Sigmoid colon (tissue), 6 donors: ENCODE measurements at regions not wholly inside any gene's neighbourhood (a gene's known extent, or its start where the extent isn't known, plus 50 kb on each side); places are given as distances from the start of the nearest gene placed in this dataset.

ENCODE experiments used
- DNase-seq: peaks from one replicate; pipeline ENCODE4 v3.0.0-alpha.2; 2019
- H3K27ac ChIP-seq, 4 donors: fragments of 200-600 bp; sonication (generic); one replicate each; pipeline ENCODE4 v1.5.1; 2016 to 2019; ENCODE audit warnings: mild to moderate bottlenecking in 1 of 4
- H3K27me3 ChIP-seq, 3 donors: fragments of 200-600 bp; sonication (generic); one replicate each; pipeline ENCODE4 v1.5.1; 2019; ENCODE audit warnings: mild to moderate bottlenecking in 1 of 3
- H3K36me3 ChIP-seq, 4 donors: fragments of 200-600 bp; sonication (generic); one replicate each; pipeline ENCODE4 v1.5.1; 2016 to 2019
- H3K4me1 ChIP-seq, 4 donors: fragments of 200-600 bp; sonication (generic); one replicate each; pipeline ENCODE4 v1.5.1; 2017 to 2019
- H3K4me3 ChIP-seq, 4 donors: fragments of 200-600 bp; sonication (generic); one replicate each; pipeline ENCODE4 v1.5.1; 2017 to 2019; ENCODE audit warnings: mild to moderate bottlenecking in 2 of 4, moderate library complexity in 1 of 4
- H3K9me3 ChIP-seq, 4 donors: fragments of 200-600 bp in 3 of 4; sonication (generic) in 3 of 4; one replicate each; pipeline versions ENCODE4 v1.5.1 to v1.6.1; 2013 to 2019
- EP300 ChIP-seq, 4 donors: sonication (generic); formaldehyde crosslinking; IDR thresholded peaks; one replicate each; pipeline ENCODE4 v1.6.1; 2017; ENCODE audit warnings: antibody characterized with exemption in 4 of 4
- POLR2A ChIP-seq, 2 donors: fragments of 450-650 bp; IDR thresholded peaks; one replicate each; pipeline ENCODE4 v1.6.1; 2016; ENCODE audit warnings: antibody characterized with exemption in 2 of 2, mild to moderate bottlenecking in 2 of 2, moderate library complexity in 2 of 2
- POLR2AphosphoS5 ChIP-seq, 4 donors: sonication (generic); formaldehyde crosslinking; IDR thresholded peaks; one replicate each; pipeline ENCODE4 v1.6.1; 2017; ENCODE audit warnings: antibody characterized with exemption in 4 of 4
- WGBS, 2 donors: extraction: QIAGEN DNeasy Blood & Tissue Kit; methylation state at CpG; one replicate each; pipeline ENCODE4 v1.1.7; 2013; 5-methylcytosine and 5-hydroxymethylcytosine counted together
- intact Hi-C: fragments of 100-400 bp; cut with DNase I; formaldehyde crosslinking; loops from one replicate; pipeline ENCODE4 v1.15.1; 2023
- TF ChIP-seq, protein P1 (sequence below), 4 experiments: fragments of 450-650 bp in 3 of 4; fragments of 200-600 bp in 1 of 4; IDR thresholded peaks; one replicate each; pipeline ENCODE4 v1.5.1; 2016 to 2019; ENCODE audit warnings: antibody characterized with exemption in 4 of 4, mild to moderate bottlenecking in 3 of 4, moderate library complexity in 2 of 4
- donor health status: healthy with polysubstance abuse.
- donor health status: healthy.

DNA sequence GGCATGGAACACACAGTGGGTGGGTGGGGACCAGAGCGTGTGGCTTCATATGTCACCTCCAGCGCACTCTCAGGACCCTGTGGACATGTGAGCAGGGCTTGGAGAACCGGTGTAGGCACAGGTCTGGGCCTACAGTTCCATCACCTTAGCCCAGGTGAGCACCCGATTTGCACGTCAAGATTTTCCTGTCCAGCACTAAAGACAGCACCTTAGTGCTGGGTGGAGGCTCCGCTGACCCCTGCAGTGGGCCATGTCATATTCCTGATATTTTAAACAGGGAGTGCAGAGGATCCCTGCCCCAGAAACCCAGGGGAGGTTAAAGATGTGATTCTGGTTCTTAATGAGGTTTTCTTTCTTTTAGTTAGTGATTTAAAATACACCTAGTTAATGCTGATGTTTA lies 356.0 kb upstream of the IRX4 start:
- H3K4me3 ChIP-seq, result no peak overlapping the region
- TF ChIP-seq POLR2A (IDR thresholded peaks at IDR 0.05), result no peak
- no peak for TF ChIP-seq EP300 (IDR thresholded peaks at IDR 0.05)
- no peak for TF ChIP-seq POLR2AphosphoS5 (IDR thresholded peaks at IDR 0.05)
- TF ChIP-seq, protein P1, sequence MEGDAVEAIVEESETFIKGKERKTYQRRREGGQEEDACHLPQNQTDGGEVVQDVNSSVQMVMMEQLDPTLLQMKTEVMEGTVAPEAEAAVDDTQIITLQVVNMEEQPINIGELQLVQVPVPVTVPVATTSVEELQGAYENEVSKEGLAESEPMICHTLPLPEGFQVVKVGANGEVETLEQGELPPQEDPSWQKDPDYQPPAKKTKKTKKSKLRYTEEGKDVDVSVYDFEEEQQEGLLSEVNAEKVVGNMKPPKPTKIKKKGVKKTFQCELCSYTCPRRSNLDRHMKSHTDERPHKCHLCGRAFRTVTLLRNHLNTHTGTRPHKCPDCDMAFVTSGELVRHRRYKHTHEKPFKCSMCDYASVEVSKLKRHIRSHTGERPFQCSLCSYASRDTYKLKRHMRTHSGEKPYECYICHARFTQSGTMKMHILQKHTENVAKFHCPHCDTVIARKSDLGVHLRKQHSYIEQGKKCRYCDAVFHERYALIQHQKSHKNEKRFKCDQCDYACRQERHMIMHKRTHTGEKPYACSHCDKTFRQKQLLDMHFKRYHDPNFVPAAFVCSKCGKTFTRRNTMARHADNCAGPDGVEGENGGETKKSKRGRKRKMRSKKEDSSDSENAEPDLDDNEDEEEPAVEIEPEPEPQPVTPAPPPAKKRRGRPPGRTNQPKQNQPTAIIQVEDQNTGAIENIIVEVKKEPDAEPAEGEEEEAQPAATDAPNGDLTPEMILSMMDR (IDR thresholded peaks at IDR 0.05), result no peak
- H3K27me3 ChIP-seq, result no peaks in the 10 kb centered on the region
- H3K27ac ChIP-seq, result no peak overlapping the region
- intact Hi-C loops, result no loop called here
- DNase-seq, result no peak
- no peaks in the 10 kb centered on the region for H3K4me1 ChIP-seq
- no peaks in the 10 kb centered on the region for H3K36me3 ChIP-seq
- peaks cover 0 to 5% (median 4%) of the 10 kb centered on the region in 4 donors for H3K9me3 ChIP-seq
- 74 to 84% methylated on average over 6 of the region's 6 CpGs for WGBS, 2 donors

GRCh38 chr5:2227433-2227832 lies 344.7 kb upstream of the IRX4 start:
- TF ChIP-seq EP300 (IDR thresholded peaks at IDR 0.05), result no peak
- TF ChIP-seq, protein P1 (IDR thresholded peaks at IDR 0.05), result no peak
- TF ChIP-seq POLR2AphosphoS5 (IDR thresholded peaks at IDR 0.05), result no peak
- TF ChIP-seq POLR2A (IDR thresholded peaks at IDR 0.05), result no peak
- Histone ChIP-seq H3K27me3 (no peaks in the 10 kb centered on the region), H3K27ac (no peak overlapping the region), H3K9me3 (no peaks in the 10 kb centered on the region), H3K4me1 (no peaks in the 10 kb centered on the region), H3K36me3 (no peaks in the 10 kb centered on the region), H3K4me3 (no peak overlapping the region)
- WGBS, 2 donors, result 36 to 53% methylated on average over 3 of the region's 3 CpGs
- no peak for DNase-seq
- intact Hi-C loops, result no loop called here

GRCh38 chr5:2224689-2225088 lies 342.0 kb upstream of the IRX4 start:
- TF ChIP-seq POLR2AphosphoS5 (IDR thresholded peaks at IDR 0.05), result no peak
- TF ChIP-seq, protein P1 (IDR thresholded peaks at IDR 0.05), result no peak
- TF ChIP-seq POLR2A (IDR thresholded peaks at IDR 0.05), result no peak
- TF ChIP-seq EP300 (IDR thresholded peaks at IDR 0.05), result no peak
- H3K27ac ChIP-seq, result no peak overlapping the region
- intact Hi-C loops, result no loop called here
- no peak for DNase-seq
- WGBS, 2 donors, result 89 to 93% methylated on average over 13 of the region's 13 CpGs
- no peaks in the 10 kb centered on the region for H3K27me3 ChIP-seq
- no peaks in the 10 kb centered on the region for H3K9me3 ChIP-seq
- no peaks in the 10 kb centered on the region for H3K4me1 ChIP-seq
- no peaks in the 10 kb centered on the region for H3K36me3 ChIP-seq
- H3K4me3 ChIP-seq, result no peak overlapping the region

- H3K27me3 ChIP-seq, result no peaks in the 10 kb centered on the region
- WGBS, 2 donors, result 80 to 86% methylated on average over 15 of the region's 15 CpGs
- no peak overlapping the region for H3K27ac ChIP-seq
- H3K36me3 ChIP-seq, result no peaks in the 10 kb centered on the region
- TF ChIP-seq POLR2A (IDR thresholded peaks at IDR 0.05), result no peak
- no peak for TF ChIP-seq POLR2AphosphoS5 (IDR thresholded peaks at IDR 0.05)
- no peak for TF ChIP-seq EP300 (IDR thresholded peaks at IDR 0.05)
- TF ChIP-seq, protein P1 (IDR thresholded peaks at IDR 0.05), result no peak
- intact Hi-C loops, result no loop called here
- H3K4me3 ChIP-seq, result no peak overlapping the region
- no peaks in the 10 kb centered on the region for H3K4me1 ChIP-seq
- no peak for DNase-seq
- no peaks in the 10 kb centered on the region for H3K9me3 ChIP-seq
Measured at GRCh38 chr5:2223303-2223702, 340.6 kb upstream of the IRX4 start.

DNA sequence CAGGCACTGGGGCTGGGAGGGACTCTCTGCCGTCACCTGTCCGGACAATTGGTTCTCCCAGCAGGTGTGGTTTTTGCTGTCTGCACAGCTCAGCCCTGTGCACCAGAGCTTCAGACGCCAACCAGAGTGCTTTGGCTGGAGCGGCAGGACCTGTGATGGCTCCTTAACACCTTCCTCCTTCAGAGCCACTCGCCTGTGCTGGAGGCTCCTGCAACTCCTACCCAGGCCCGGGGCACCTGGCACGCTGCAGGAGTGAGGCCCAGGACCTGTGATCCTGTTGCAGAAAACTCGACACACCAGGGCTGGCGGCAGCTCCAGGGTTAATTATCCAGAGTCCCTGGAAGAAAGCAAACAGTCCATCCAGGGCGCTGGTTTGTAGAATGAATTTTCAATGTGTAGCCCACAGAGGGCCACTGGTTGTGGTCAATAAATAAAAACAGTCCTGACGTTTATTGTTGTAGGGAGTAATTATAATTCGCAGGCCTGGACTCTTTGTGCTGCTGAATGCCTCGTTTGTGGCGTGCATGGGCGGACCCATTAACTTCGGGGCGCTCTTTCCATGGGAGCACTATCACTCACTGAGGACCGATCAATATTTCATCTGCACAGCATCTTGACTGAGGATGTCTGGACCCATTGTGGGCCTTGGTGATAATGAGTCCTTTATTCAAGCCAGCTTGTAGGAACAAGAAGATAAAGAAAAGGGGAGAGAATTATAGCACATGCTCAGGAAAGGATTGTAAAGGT lies 339.7 kb upstream of the IRX4 start:
- H3K27me3 ChIP-seq, result no peaks in the 10 kb centered on the region
- 55 to 68% methylated on average over 18 of the region's 18 CpGs for WGBS, 2 donors
- intact Hi-C loops, result no loop called here
- peak; percentile 41 for DNase-seq
- no peak overlapping the region for H3K27ac ChIP-seq
- TF ChIP-seq, protein P1 (IDR thresholded peaks at IDR 0.05), result no peak
- TF ChIP-seq EP300 (IDR thresholded peaks at IDR 0.05) (no peak), POLR2AphosphoS5 (IDR thresholded peaks at IDR 0.05) (no peak), POLR2A (IDR thresholded peaks at IDR 0.05) (no peak)
- no peaks in the 10 kb centered on the region for H3K4me1 ChIP-seq
- no peak overlapping the region for H3K4me3 ChIP-seq
- no peaks in the 10 kb centered on the region for H3K36me3 ChIP-seq
- no peaks in the 10 kb centered on the region for H3K9me3 ChIP-seq
